IMR-90 (cell line): ENCODE measurements at regions not wholly inside any gene's neighbourhood (a gene's known extent, or its start where the extent isn't known, plus 50 kb on each side); places are given as distances from the start of the nearest gene placed in this dataset.

ENCODE experiments used
- ATAC-seq: fragments of 200-7000 bp; cut with Tn5 transposase; 2 replicates; pipeline ENCODE4 v1.9.1; 2020; ENCODE audit warnings: low read depth, mild to moderate bottlenecking, moderate library complexity
- BruUV-seq: library from RNA; stranded (reverse); fragments of 400-500 nt; replicated peaks from 2 replicates; lab custom pipeline; 2021; lab: Mats Ljungman, UMichigan
- CTCF ChIA-PET: fragments of 300-600 bp; formaldehyde crosslinking; extraction: SDS; loops from one replicate; lab custom pipeline; 2021; ENCODE audit warnings: antibody characterized with exemption; lab: Yijun Ruan, JAX
- POLR2A ChIA-PET: fragments of 300-600 bp; sonication (Branson Sonifier 250); formaldehyde crosslinking; loops from one replicate; lab custom pipeline; 2022; ENCODE audit warnings: antibody characterized with exemption; ENCODE audit not compliant: unreplicated experiment; lab: Charles Lee
- DNase-seq: peaks from one replicate; pipeline ENCODE4 v3.0.0; 2013
- H2AFZ ChIP-seq: replicated peaks from 2 replicates; pipeline ENCODE3; 2013; ENCODE audit warnings: low read length, mild to moderate bottlenecking; ENCODE audit not compliant: poor library complexity
- H2AK5ac ChIP-seq: 2 replicates; pipeline ENCODE4 v1.6.1; 2013; ENCODE audit warnings: low read depth, low read length, inconsistent platforms
- H2AK9ac ChIP-seq: replicated peaks from 2 replicates; pipeline ENCODE3; 2013; ENCODE audit warnings: mild to moderate bottlenecking, low read depth, low read length, moderate library complexity; ENCODE audit not compliant: poor library complexity
- H2BK120ac ChIP-seq: 2 replicates; pipeline ENCODE4 v1.6.1; 2013; ENCODE audit warnings: low read depth, low read length, inconsistent platforms
- H2BK15ac ChIP-seq: 3 replicates; pipeline ENCODE4 v1.6.1; 2013; ENCODE audit warnings: low read depth, low read length, inconsistent platforms
- H2BK20ac ChIP-seq: 2 replicates; pipeline ENCODE4 v1.6.1; 2013; ENCODE audit warnings: low read depth, mild to moderate bottlenecking, inconsistent platforms, low read length, moderate library complexity
- H2BK5ac ChIP-seq: 2 replicates; pipeline ENCODE4 v1.6.1; 2013; ENCODE audit warnings: mild to moderate bottlenecking, low read depth, low read length, inconsistent platforms; ENCODE audit not compliant: poor library complexity, severe bottlenecking
- H3K14ac ChIP-seq: replicated peaks from 2 replicates; pipeline ENCODE4 v1.6.1; 2013; ENCODE audit warnings: low read depth, low read length, inconsistent platforms
- H3K18ac ChIP-seq: 2 replicates; pipeline ENCODE4 v1.6.1; 2013; ENCODE audit warnings: low read depth, low read length, control low read depth
- H3K23ac ChIP-seq: 2 replicates; pipeline ENCODE4 v1.6.1; 2013; ENCODE audit warnings: low read depth, low read length, inconsistent platforms
- H3K27ac ChIP-seq: 2 replicates; pipeline ENCODE4 v1.5.1; 2013; ENCODE audit warnings: mild to moderate bottlenecking, control low read depth, low read length; ENCODE audit not compliant: insufficient read depth
- H3K27me3 ChIP-seq: 2 replicates; pipeline ENCODE4 v1.6.1; 2013; ENCODE audit warnings: low read length; ENCODE audit not compliant: control insufficient read depth, insufficient read depth
- H3K36me3 ChIP-seq: 2 replicates; pipeline ENCODE4 v1.6.1; 2013; ENCODE audit warnings: low read length, mixed read lengths; ENCODE audit not compliant: control insufficient read depth, insufficient read depth
- H3K4ac ChIP-seq: 2 replicates; pipeline ENCODE4 v1.6.1; 2013; ENCODE audit warnings: low read depth, low read length, inconsistent platforms
- H3K4me1 ChIP-seq: 2 replicates; pipeline ENCODE4 v1.6.1; 2013; ENCODE audit warnings: low read length, mixed read lengths; ENCODE audit not compliant: control insufficient read depth, insufficient read depth
- H3K4me2 ChIP-seq: 2 replicates; pipeline ENCODE4 v1.6.1; 2013; ENCODE audit warnings: low read depth, mild to moderate bottlenecking, control low read depth, low read length, moderate library complexity
- H3K4me3 ChIP-seq: 2 replicates; pipeline ENCODE4 v1.5.1; 2013; ENCODE audit warnings: low read depth, mild to moderate bottlenecking, control low read depth, low read length, moderate library complexity; ENCODE audit not compliant: insufficient read depth
- H3K56ac ChIP-seq: 2 replicates; pipeline ENCODE4 v1.6.1; 2013; ENCODE audit warnings: low read length, inconsistent platforms; ENCODE audit not compliant: insufficient read depth; ENCODE audit errors: extremely low read depth
- H3K79me1 ChIP-seq, 2 experiments: 2 replicates each; pipeline ENCODE4 v1.6.1; 2013; ENCODE audit warnings: low read length in 2 of 2, inconsistent platforms in 1 of 2, low read depth in 1 of 2
- H3K9ac ChIP-seq: 2 replicates; pipeline ENCODE4 v1.6.1; 2013; ENCODE audit warnings: low read depth, low read length, control low read depth
- H3K9me1 ChIP-seq: 2 replicates; pipeline ENCODE4 v1.6.1; 2013; ENCODE audit warnings: low read length, inconsistent platforms; ENCODE audit not compliant: insufficient read depth
- H3K9me3 ChIP-seq: 2 replicates; pipeline ENCODE4 v1.6.1; 2013; ENCODE audit warnings: low read length; ENCODE audit not compliant: control insufficient read depth, insufficient read depth
- H4K20me1 ChIP-seq: 2 replicates; pipeline ENCODE4 v1.6.1; 2013; ENCODE audit warnings: low read length, inconsistent platforms; ENCODE audit not compliant: insufficient read depth
- H4K5ac ChIP-seq: 2 replicates; pipeline ENCODE4 v1.6.1; 2013; ENCODE audit warnings: mild to moderate bottlenecking, low read depth, low read length, control low read depth
- H4K8ac ChIP-seq, 2 experiments: 2 replicates each; pipeline ENCODE4 v1.6.1; 2013; ENCODE audit warnings: low read depth in 2 of 2, low read length in 2 of 2, control low read depth in 1 of 2, inconsistent platforms in 1 of 2
- H4K91ac ChIP-seq: 2 replicates; pipeline ENCODE4 v1.6.1; 2013; ENCODE audit warnings: low read depth, low read length, inconsistent platforms; ENCODE audit not compliant: insufficient read depth
- CEBPB ChIP-seq: IDR thresholded peaks from 2 replicates; pipeline ENCODE4 v1.6.1; 2012; ENCODE audit warnings: low read depth, low read length, improper control_type of control experiment
- CHD1 ChIP-seq: IDR thresholded peaks from 2 replicates; pipeline ENCODE4 v1.6.1; 2012; ENCODE audit warnings: low read depth, low read length, improper control_type of control experiment
- FOS ChIP-seq: fragments of 150-350 bp; IDR thresholded peaks from 2 replicates; pipeline ENCODE4 v1.6.1; 2016; ENCODE audit warnings: low read depth, low read length
- MAFK ChIP-seq: IDR thresholded peaks from 2 replicates; pipeline ENCODE4 v1.6.1; 2012; ENCODE audit warnings: low read depth, low read length, improper control_type of control experiment
- NFE2L2 ChIP-seq: fragments of 150-350 bp; IDR thresholded peaks from 2 replicates; pipeline ENCODE4 v1.6.1; 2016; ENCODE audit warnings: low read depth, mild to moderate bottlenecking, low read length
- POLR2A ChIP-seq: IDR thresholded peaks from 2 replicates; pipeline ENCODE4 v1.6.1; 2012; ENCODE audit warnings: mild to moderate bottlenecking, low read depth, low read length
- RAD21 ChIP-seq: IDR thresholded peaks from 2 replicates; pipeline ENCODE4 v1.6.1; 2012; ENCODE audit warnings: low read length, improper control_type of control experiment
- WGBS, 2 experiments: methylation state at CpG; one replicate each; pipeline versions ENCODE4 v1.1.5 to v1.1.7; 2013; ENCODE audit warnings: missing lambda C conversion rate in 2 of 2; ENCODE audit not compliant: insufficient read length in 1 of 2; ENCODE audit errors: extremely low coverage in 2 of 2; 5-methylcytosine and 5-hydroxymethylcytosine counted together
- dilution Hi-C: fragments of 300-500 bp; cut with HindIII; formaldehyde crosslinking; loops from one replicate; pipeline ENCODE4 v1.14.3; 2018; ENCODE audit warnings: low sequenced_read_pairs; ENCODE audit not compliant: unreplicated experiment
- in situ Hi-C: fragments of 300-500 bp; cut with MboI; formaldehyde crosslinking; loops from 3 replicates; pipeline ENCODE4 v1.14.3; 2019; ENCODE audit warnings: low sequenced_read_pairs, inconsistent platforms, mixed read lengths
- intact Hi-C: fragments of 100-400 bp; cut with micrococcal nuclease; formaldehyde crosslinking; loops from 2 replicates; pipeline ENCODE4 v1.10.0; 2022
- TF ChIP-seq, protein P1 (sequence below): conservative IDR thresholded peaks from 2 replicates; pipeline ENCODE4 v1.5.1; 2012; ENCODE audit warnings: mild to moderate bottlenecking, low read depth, low read length, improper control_type of control experiment
- TF ChIP-seq, protein P2 (sequence below): fragments of 150-350 bp; IDR thresholded peaks from 2 replicates; pipeline ENCODE4 v1.6.1; 2016; ENCODE audit warnings: low read depth, mild to moderate bottlenecking, low read length, moderate library complexity, borderline replicate concordance

DNA sequence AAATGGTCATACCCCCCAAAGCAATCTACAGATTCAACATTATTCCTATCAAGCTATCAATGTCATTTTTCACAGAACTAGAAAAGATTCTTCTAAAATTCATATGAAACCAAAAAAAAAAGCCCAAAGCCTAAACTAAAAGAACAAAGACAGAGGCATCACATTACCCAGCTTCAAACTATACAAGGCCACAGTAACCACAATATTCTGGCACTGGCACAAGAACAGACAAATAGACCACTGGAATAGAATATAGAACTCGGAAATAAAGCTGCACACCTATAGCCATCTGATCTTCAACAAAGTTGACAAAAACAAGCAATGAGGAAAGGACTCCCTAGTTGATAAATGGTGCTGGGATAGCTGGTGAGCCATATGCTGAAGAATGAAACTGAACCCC is 89.2 kb upstream of the PCED1B start:
- CTCF ChIA-PET: no interaction called here
- WGBS, 2 experiments: no CpG with 5 or more reads among the region's 1 CpG
- no peaks in the 10 kb centered on the region for H3K9me3 ChIP-seq
- H3K4me1 ChIP-seq: no peaks in the 10 kb centered on the region
- H4K20me1 ChIP-seq: no peaks in the 10 kb centered on the region
- H3K9ac ChIP-seq: no peak overlapping the region
- no peak overlapping the region for H2AFZ ChIP-seq
- H3K23ac ChIP-seq: no peak overlapping the region
- H2BK120ac ChIP-seq: no peak overlapping the region
- no TSS peak for BruUV-seq
- no peaks in the 10 kb centered on the region for H3K27me3 ChIP-seq
- no peak overlapping the region for H2AK9ac ChIP-seq
- no peak overlapping the region for H4K8ac ChIP-seq
- H3K79me1 ChIP-seq: no peaks in the 10 kb centered on the region
- no peak overlapping the region for H3K56ac ChIP-seq
- no peak overlapping the region for H4K5ac ChIP-seq
- no peak overlapping the region for H2AK5ac ChIP-seq
- intact Hi-C loops: no loop called here
- POLR2A ChIA-PET: no interaction called here
- ATAC-seq (no peak), DNase-seq (no peak)
- TF ChIP-seq CEBPB: no peak
- TF ChIP-seq, protein P1, sequence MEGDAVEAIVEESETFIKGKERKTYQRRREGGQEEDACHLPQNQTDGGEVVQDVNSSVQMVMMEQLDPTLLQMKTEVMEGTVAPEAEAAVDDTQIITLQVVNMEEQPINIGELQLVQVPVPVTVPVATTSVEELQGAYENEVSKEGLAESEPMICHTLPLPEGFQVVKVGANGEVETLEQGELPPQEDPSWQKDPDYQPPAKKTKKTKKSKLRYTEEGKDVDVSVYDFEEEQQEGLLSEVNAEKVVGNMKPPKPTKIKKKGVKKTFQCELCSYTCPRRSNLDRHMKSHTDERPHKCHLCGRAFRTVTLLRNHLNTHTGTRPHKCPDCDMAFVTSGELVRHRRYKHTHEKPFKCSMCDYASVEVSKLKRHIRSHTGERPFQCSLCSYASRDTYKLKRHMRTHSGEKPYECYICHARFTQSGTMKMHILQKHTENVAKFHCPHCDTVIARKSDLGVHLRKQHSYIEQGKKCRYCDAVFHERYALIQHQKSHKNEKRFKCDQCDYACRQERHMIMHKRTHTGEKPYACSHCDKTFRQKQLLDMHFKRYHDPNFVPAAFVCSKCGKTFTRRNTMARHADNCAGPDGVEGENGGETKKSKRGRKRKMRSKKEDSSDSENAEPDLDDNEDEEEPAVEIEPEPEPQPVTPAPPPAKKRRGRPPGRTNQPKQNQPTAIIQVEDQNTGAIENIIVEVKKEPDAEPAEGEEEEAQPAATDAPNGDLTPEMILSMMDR: no peak
- no peak for TF ChIP-seq FOS
- no peak for TF ChIP-seq NFE2L2
- no peak for TF ChIP-seq RAD21
- no peak for TF ChIP-seq POLR2A
- TF ChIP-seq CHD1: no peak
- TF ChIP-seq MAFK: no peak
- TF ChIP-seq, protein P2, sequence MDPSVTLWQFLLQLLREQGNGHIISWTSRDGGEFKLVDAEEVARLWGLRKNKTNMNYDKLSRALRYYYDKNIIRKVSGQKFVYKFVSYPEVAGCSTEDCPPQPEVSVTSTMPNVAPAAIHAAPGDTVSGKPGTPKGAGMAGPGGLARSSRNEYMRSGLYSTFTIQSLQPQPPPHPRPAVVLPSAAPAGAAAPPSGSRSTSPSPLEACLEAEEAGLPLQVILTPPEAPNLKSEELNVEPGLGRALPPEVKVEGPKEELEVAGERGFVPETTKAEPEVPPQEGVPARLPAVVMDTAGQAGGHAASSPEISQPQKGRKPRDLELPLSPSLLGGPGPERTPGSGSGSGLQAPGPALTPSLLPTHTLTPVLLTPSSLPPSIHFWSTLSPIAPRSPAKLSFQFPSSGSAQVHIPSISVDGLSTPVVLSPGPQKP: no peak
- no peak overlapping the region for H3K4me3 ChIP-seq
- H4K91ac ChIP-seq: no peak overlapping the region
- in situ Hi-C loops: no loop called here
- no peak overlapping the region for H2BK20ac ChIP-seq
- no peak overlapping the region for H2BK5ac ChIP-seq
- no peak overlapping the region for H3K18ac ChIP-seq
- no peak overlapping the region for H2BK15ac ChIP-seq
- no peak overlapping the region for H3K27ac ChIP-seq
- H3K4ac ChIP-seq: no peak overlapping the region
- no peaks in the 10 kb centered on the region for H3K9me1 ChIP-seq
- H3K36me3 ChIP-seq: no peaks in the 10 kb centered on the region
- no peak overlapping the region for H3K14ac ChIP-seq
- no peak overlapping the region for H3K4me2 ChIP-seq
- dilution Hi-C loops: no loop called here
